Activated CD8-positive, alpha-beta memory T cell treated with anti-CD3 and anti-CD28 coated beads for 36 hours (primary cell): ENCODE measurements at regions not wholly inside any gene's neighbourhood (a gene's known extent, or its start where the extent isn't known, plus 50 kb on each side); places are given as distances from the start of the nearest gene placed in this dataset.
"Not testable (repeated sequence)": the region's sequence is repeated elsewhere in the genome, so short reads cannot be mapped to it uniquely, and the experiment has no call there.

Experiments used
- CTCF ChIA-PET: fragments of 350-600 bp; sonication (Branson Sonifier 250); formaldehyde crosslinking; loops from one replicate; lab custom pipeline; 2021; ENCODE audit warnings: antibody characterized with exemption; lab: Charles Lee
- POLR2A ChIA-PET: fragments of 350-600 bp; sonication (Branson Sonifier 250); formaldehyde crosslinking; loops from one replicate; lab custom pipeline; 2021; ENCODE audit warnings: antibody characterized with exemption; lab: Charles Lee

GRCh38 chr7:152544971-152545619 lies 109.3 kb upstream of the KMT2C start:
- ChIA-PET CTCF (no interaction called here), POLR2A (no interaction called here)

- POLR2A ChIA-PET, result no interaction called here
- CTCF ChIA-PET, result interaction anchor here (0.7 kb wide), 1 partner anchor 26 kb away, joined by 3 read pairs; no protein-coding TSS in a partner anchor
These were observed 108.7 kb upstream of the KMT2C start for GRCh38 chr7:152544481-152544927.

GRCh38 chr7:152543799-152544198 lies 108.0 kb upstream of the KMT2C start:
- ChIA-PET CTCF (interaction anchor here (0.7 kb wide), 1 partner anchor 27 kb away, joined by 3 read pairs; no protein-coding TSS in a partner anchor), POLR2A (no interaction called here)

- ChIA-PET POLR2A (no interaction called here), CTCF (no interaction called here)
These were observed 106.1 kb upstream of the KMT2C start for GRCh38 chr7:152541892-152542291.

- POLR2A ChIA-PET, CTCF ChIA-PET: not testable (repeated sequence)
These were observed 103.3 kb upstream of the KMT2C start for GRCh38 chr7:152539190-152539495.

- POLR2A ChIA-PET, CTCF ChIA-PET: not testable (repeated sequence)
These were observed 102.8 kb upstream of the KMT2C start for GRCh38 chr7:152538346-152539189.

GRCh38 chr7:152537639-152538038 lies 101.8 kb upstream of the KMT2C start:
- POLR2A ChIA-PET, result no interaction called here
- CTCF ChIA-PET, result no interaction called here

GRCh38 chr7:152528612-152529011 lies 92.8 kb upstream of the KMT2C start:
- POLR2A ChIA-PET, result no interaction called here
- CTCF ChIA-PET, result no interaction called here

- POLR2A ChIA-PET, result no interaction called here
- CTCF ChIA-PET, result interaction anchor here (0.7 kb wide), 1 partner anchor 27 kb away, joined by 3 read pairs; no protein-coding TSS in a partner anchor
These were observed 91.8 kb upstream of the KMT2C start for GRCh38 chr7:152527610-152528032.

- CTCF ChIA-PET, result no interaction called here
These were observed 88.1 kb upstream of the KMT2C start for GRCh38 chr7:152523916-152524315.

GRCh38 chr7:152522571-152523067 lies 86.8 kb upstream of the KMT2C start:
- ChIA-PET CTCF (no interaction called here), POLR2A (no interaction called here)

More at GRCh38 chr7:152523916-152524315, 88.1 kb upstream of the KMT2C start:
- POLR2A ChIA-PET, result no interaction called here

GRCh38 chr7:152521420-152522337 lies 85.9 kb upstream of the KMT2C start:
- ChIA-PET CTCF (interaction anchor here (0.6 kb wide), 1 partner anchor 175 kb away, joined by 4 read pairs; no protein-coding TSS in a partner anchor), POLR2A (no interaction called here)

- POLR2A ChIA-PET, result no interaction called here
- CTCF ChIA-PET, result interaction anchor here (0.6 kb wide), 1 partner anchor 739 kb away, joined by 3 read pairs; no protein-coding TSS in a partner anchor
These were observed 85.1 kb upstream of the KMT2C start for GRCh38 chr7:152520861-152521302.

GRCh38 chr7:152519290-152519689 lies 83.5 kb upstream of the KMT2C start:
- CTCF ChIA-PET, result no interaction called here
- POLR2A ChIA-PET, result no interaction called here

- CTCF ChIA-PET, result no interaction called here
- POLR2A ChIA-PET, result no interaction called here
These were observed 80.4 kb upstream of the KMT2C start for GRCh38 chr7:152516216-152516615.

GRCh38 chr7:152515266-152515950 lies 79.6 kb upstream of the KMT2C start:
- CTCF ChIA-PET, POLR2A ChIA-PET: not testable (repeated sequence)

- CTCF ChIA-PET, result no interaction called here
- POLR2A ChIA-PET, result no interaction called here
These were observed 78.9 kb upstream of the KMT2C start for GRCh38 chr7:152514771-152515105.

GRCh38 chr7:152513861-152514770 lies 78.3 kb upstream of the KMT2C start:
- POLR2A ChIA-PET, result interaction anchor here (0.6 kb wide), 1 partner anchor 134 kb away, joined by 6 read pairs; no protein-coding TSS in a partner anchor
- CTCF ChIA-PET, result no interaction called here
